OCI-LY1 (cell line): ENCODE measurements at regions not wholly inside any gene's neighbourhood (a gene's known extent, or its start where the extent isn't known, plus 50 kb on each side); places are given as distances from the start of the nearest gene placed in this dataset.

Source experiments
- H2AFZ ChIP-seq: fragments of 200-600 bp; sonication (generic), shearing (Covaris generic); 2 replicates; pipeline ENCODE4 v1.6.0; 2014; ENCODE audit warnings: antibody characterized with exemption, mild to moderate bottlenecking, low read length
- H3F3A ChIP-seq: fragments of 200-600 bp; sonication (generic), shearing (Covaris generic); 2 replicates; pipeline ENCODE4 v1.6.0; 2014; ENCODE audit warnings: mild to moderate bottlenecking, antibody characterized with exemption, low read length, moderate library complexity; ENCODE audit not compliant: insufficient read depth
- H3K27ac ChIP-seq: fragments of 200-600 bp; sonication (generic); 2 replicates; pipeline ENCODE4 v1.5.1; 2014; ENCODE audit warnings: low read length, mixed run types, mild to moderate bottlenecking, low read depth; ENCODE audit not compliant: poor library complexity, severe bottlenecking
- H3K27me3 ChIP-seq: fragments of 200-600 bp; sonication (generic); 2 replicates; pipeline ENCODE4 v1.6.0; 2014; ENCODE audit warnings: antibody characterized with exemption, mild to moderate bottlenecking, low read length, moderate library complexity; ENCODE audit not compliant: insufficient read depth
- H3K36me3 ChIP-seq: fragments of 200-600 bp; sonication (generic); 2 replicates; pipeline ENCODE4 v1.6.1; 2014; ENCODE audit warnings: mild to moderate bottlenecking, antibody characterized with exemption, low read length, moderate library complexity, mixed read lengths; ENCODE audit not compliant: insufficient read depth
- H3K4me1 ChIP-seq: fragments of 200-600 bp; sonication (generic); 2 replicates; pipeline ENCODE4 v1.5.1; 2014; ENCODE audit warnings: mild to moderate bottlenecking, low read length, moderate library complexity; ENCODE audit not compliant: insufficient read depth, severe bottlenecking
- H3K4me2 ChIP-seq: fragments of 200-600 bp; sonication (generic), shearing (Covaris generic); 2 replicates; pipeline ENCODE4 v1.6.1; 2014; ENCODE audit warnings: low read length
- H3K4me3 ChIP-seq: fragments of 200-600 bp; sonication (generic); 2 replicates; pipeline ENCODE4 v1.5.1; 2014; ENCODE audit warnings: low read length, low read depth, mild to moderate bottlenecking, mixed read lengths; ENCODE audit not compliant: poor library complexity, severe bottlenecking
- H3K79me2 ChIP-seq: fragments of 200-600 bp; shearing (Covaris generic); 2 replicates; pipeline ENCODE4 v1.6.1; 2016; ENCODE audit warnings: mixed run types, low read length, mixed read lengths; ENCODE audit not compliant: insufficient read depth
- H3K9ac ChIP-seq: fragments of 200-600 bp; sonication (generic), shearing (Covaris generic); 2 replicates; pipeline ENCODE4 v1.6.1; 2014; ENCODE audit warnings: mild to moderate bottlenecking, low read length, mixed read lengths
- H3K9me2 ChIP-seq: fragments of 200-600 bp; sonication (generic), shearing (Covaris generic); 2 replicates; pipeline ENCODE4 v1.6.1; 2014; ENCODE audit warnings: low read depth, mild to moderate bottlenecking, low read length, mixed read lengths
- H3K9me3 ChIP-seq: fragments of 200-600 bp; shearing (Covaris generic); 2 replicates; pipeline ENCODE4 v1.6.1; 2014; ENCODE audit warnings: low read length, mixed read lengths
- H4K20me1 ChIP-seq: fragments of 200-600 bp; sonication (generic), shearing (Covaris generic); 2 replicates; pipeline ENCODE4 v1.6.0; 2016; ENCODE audit warnings: mild to moderate bottlenecking, low read length; ENCODE audit not compliant: insufficient read depth
- CTCF ChIP-seq: fragments of 200-600 bp; sonication (generic), shearing (Covaris generic); IDR thresholded peaks from 2 replicates; pipeline ENCODE4 v1.5.1; 2017; ENCODE audit warnings: mild to moderate bottlenecking, antibody characterized with exemption, low read length, moderate library complexity, mixed read lengths
- EZH2 ChIP-seq: fragments of 200-600 bp; sonication (generic), shearing (Covaris generic); IDR thresholded peaks from 2 replicates; pipeline ENCODE4 v1.8.0; 2017; ENCODE audit warnings: borderline replicate concordance, mixed run types, mild to moderate bottlenecking, antibody characterized with exemption, low read length, moderate library complexity, mixed read lengths

- H3K4me1 ChIP-seq: no peaks in the 10 kb centered on the region
- no peak overlapping the region for H3K27ac ChIP-seq
- TF ChIP-seq EZH2 (no peak), CTCF (no peak)
- no peaks in the 10 kb centered on the region for H3K79me2 ChIP-seq
- H3K9ac ChIP-seq: no peak overlapping the region
- no peaks in the 10 kb centered on the region for H3K36me3 ChIP-seq
- H4K20me1 ChIP-seq: no peaks in the 10 kb centered on the region
- H3K27me3 ChIP-seq: no peaks in the 10 kb centered on the region; the same call in 1 of the 2 replicates
- no peak overlapping the region for H2AFZ ChIP-seq
- H3F3A ChIP-seq: no peaks in the 10 kb centered on the region
- no peak overlapping the region for H3K4me3 ChIP-seq
- no peaks in the 10 kb centered on the region for H3K9me3 ChIP-seq
- H3K9me2 ChIP-seq: no peaks in the 10 kb centered on the region
- H3K4me2 ChIP-seq: no peak overlapping the region
Observed at GRCh38 chr6:14547284-14547998, 429.9 kb downstream of the CD83 start.

- Histone ChIP-seq H4K20me1 (no peaks in the 10 kb centered on the region), H3K27ac (no peak overlapping the region), H3K4me3 (no peak overlapping the region), H2AFZ (no peak overlapping the region), H3K9me2 (no peaks in the 10 kb centered on the region), H3K36me3 (no peaks in the 10 kb centered on the region), H3K9me3 (no peaks in the 10 kb centered on the region), H3K4me1 (no peaks in the 10 kb centered on the region), H3K4me2 (no peak overlapping the region), H3K79me2 (no peaks in the 10 kb centered on the region), H3F3A (no peaks in the 10 kb centered on the region), H3K27me3 (no peaks in the 10 kb centered on the region; the same call in 1 of the 2 replicates), H3K9ac (no peak overlapping the region)
- no peak for TF ChIP-seq CTCF
- no peak for TF ChIP-seq EZH2
Observed at GRCh38 chr6:14549304-14549770, 431.8 kb downstream of the CD83 start.

GRCh38 chr6:14549871-14550270, 432.3 kb downstream of the CD83 start:
- H3K9me3 ChIP-seq: no peaks in the 10 kb centered on the region
- H3F3A ChIP-seq: no peaks in the 10 kb centered on the region
- no peak overlapping the region for H3K9ac ChIP-seq
- TF ChIP-seq CTCF (no peak), EZH2 (no peak)
- no peak overlapping the region for H3K4me3 ChIP-seq
- no peaks in the 10 kb centered on the region for H3K4me1 ChIP-seq
- no peak overlapping the region for H3K27ac ChIP-seq
- no peak overlapping the region for H3K4me2 ChIP-seq
- H3K9me2 ChIP-seq: no peaks in the 10 kb centered on the region
- no peaks in the 10 kb centered on the region for H4K20me1 ChIP-seq
- no peaks in the 10 kb centered on the region for H3K79me2 ChIP-seq
- H3K36me3 ChIP-seq: no peaks in the 10 kb centered on the region
- no peak overlapping the region for H2AFZ ChIP-seq
- H3K27me3 ChIP-seq: no peaks in the 10 kb centered on the region; the same call in 1 of the 2 replicates
